ENCODE measurements at regions not wholly inside any gene's neighbourhood (a gene's known extent, or its start where the extent isn't known, plus 50 kb on each side); places are given as distances from the start of the nearest gene placed in this dataset.

DNA sequence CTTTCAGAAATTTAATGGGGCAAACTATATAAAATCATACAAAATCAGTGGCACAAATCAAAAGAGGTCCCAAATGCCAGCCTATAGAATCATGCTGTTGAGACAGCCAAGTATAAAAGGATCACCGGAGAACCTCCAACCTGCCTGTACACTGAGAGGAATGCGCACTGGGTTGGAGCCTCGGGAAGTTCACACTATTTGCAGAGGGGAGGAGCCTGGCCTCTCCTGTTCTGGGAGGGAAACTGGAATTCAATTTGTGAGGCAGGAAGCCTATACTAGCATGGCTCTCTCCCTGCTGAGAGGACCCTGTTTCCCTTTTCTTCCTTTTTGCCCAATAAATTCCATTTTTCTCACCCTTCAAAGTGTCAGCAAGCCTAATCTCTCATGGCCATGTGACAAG is 406.0 kb downstream of the HINT1 start:
- Histone ChIP-seq H2AFZ (ENCODE audit: low read depth, low read length, poor library complexity, severe bottlenecking) (no peak overlapping the region), H3K9me2 (ENCODE audit: insufficient read depth) (no peaks in the 10 kb centered on the region), H3K4me1 (ENCODE audit: control insufficient read depth in 1 of 2, insufficient read depth in 2 of 2, low read length in 2 of 2) (no peaks in the 10 kb centered on the region), H3K27ac (ENCODE audit: low read depth, low read length) (no peak overlapping the region), H3K4me2 (ENCODE audit: low read length) (no peak overlapping the region), H3K9me3 (ENCODE audit: control insufficient read depth in 1 of 2, insufficient read depth in 1 of 2, low read depth in 1 of 2, low read length in 2 of 2) (no peaks in the 10 kb centered on the region), H3K9ac (ENCODE audit: low read length) (no peak overlapping the region), H3K4me3 (replicated peaks in 1 of 2; ENCODE audit: low read depth in 1 of 2, low read length in 2 of 2) (no peak overlapping the region), H3K27me3 (ENCODE audit: insufficient read depth, low read length) (no peaks in the 10 kb centered on the region), H3K79me2 (ENCODE audit: insufficient read depth, low read length) (no peaks in the 10 kb centered on the region), H3K36me3 (ENCODE audit: control insufficient read depth in 1 of 2, insufficient read depth in 2 of 2, low read length in 2 of 2) (no peaks in the 10 kb centered on the region), H4K20me1 (ENCODE audit: insufficient read depth) (no peaks in the 10 kb centered on the region)
- DNase-seq (ENCODE audit: low read depth, low spot score) (no peak), ATAC-seq (0 out of 2 replicates have a peak, but pooled peaks have one; percentile 34)
- intact Hi-C loops (cut with micrococcal nuclease), result no loop called here
- TF ChIP-seq TCF7L2 (IDR thresholded peaks at IDR 0.05; ENCODE audit: borderline replicate concordance, extremely low read depth, insufficient read depth, insufficient read length) (no peak), RAD21 (IDR thresholded peaks at IDR 0.05; ENCODE audit: low read depth) (no peak), JUND (IDR thresholded peaks at IDR 0.05) (no peak), ZBTB33 (IDR thresholded peaks at IDR 0.05; ENCODE audit: extremely low read depth, insufficient replicate concordance, low read length) (no peak), POLR2A (IDR thresholded peaks at IDR 0.05; ENCODE audit: borderline replicate concordance, extremely low read depth, insufficient read depth, insufficient read length) (no peak), POLR2AphosphoS5 (IDR thresholded peaks at IDR 0.05; ENCODE audit: low read depth, low read length) (no peak), CEBPB (IDR thresholded peaks at IDR 0.05; ENCODE audit: low read depth) (no peak), SIN3A (IDR thresholded peaks at IDR 0.05; ENCODE audit: low read depth) (no peak), EGR1 (IDR thresholded peaks at IDR 0.05; ENCODE audit: low read depth) (no peak), SRF (IDR thresholded peaks at IDR 0.05; ENCODE audit: low read depth) (no peak), REST (IDR thresholded peaks at IDR 0.05; ENCODE audit: low read depth) (no peak), ELF1 (IDR thresholded peaks at IDR 0.05; ENCODE audit: borderline replicate concordance, low read depth) (no peak), EZH2 (IDR thresholded peaks at IDR 0.05) (no peak), ZNF274 (IDR thresholded peaks at IDR 0.05; ENCODE audit: low read depth, low read length) (no peak), FOSL1 (IDR thresholded peaks at IDR 0.05; ENCODE audit: low read depth) (no peak), YY1 (IDR thresholded peaks at IDR 0.05; ENCODE audit: extremely low read depth, insufficient replicate concordance, low read depth, low read length) (no peak), EZH2phosphoT487 (IDR thresholded peaks at IDR 0.05; ENCODE audit: borderline replicate concordance) (no peak), SP1 (IDR thresholded peaks at IDR 0.05; ENCODE audit: low read depth) (no peak)
- TF ChIP-seq, protein P1, sequence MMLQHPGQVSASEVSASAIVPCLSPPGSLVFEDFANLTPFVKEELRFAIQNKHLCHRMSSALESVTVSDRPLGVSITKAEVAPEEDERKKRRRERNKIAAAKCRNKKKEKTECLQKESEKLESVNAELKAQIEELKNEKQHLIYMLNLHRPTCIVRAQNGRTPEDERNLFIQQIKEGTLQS (IDR thresholded peaks at IDR 0.05), result no peak
- TF ChIP-seq, protein P2, sequence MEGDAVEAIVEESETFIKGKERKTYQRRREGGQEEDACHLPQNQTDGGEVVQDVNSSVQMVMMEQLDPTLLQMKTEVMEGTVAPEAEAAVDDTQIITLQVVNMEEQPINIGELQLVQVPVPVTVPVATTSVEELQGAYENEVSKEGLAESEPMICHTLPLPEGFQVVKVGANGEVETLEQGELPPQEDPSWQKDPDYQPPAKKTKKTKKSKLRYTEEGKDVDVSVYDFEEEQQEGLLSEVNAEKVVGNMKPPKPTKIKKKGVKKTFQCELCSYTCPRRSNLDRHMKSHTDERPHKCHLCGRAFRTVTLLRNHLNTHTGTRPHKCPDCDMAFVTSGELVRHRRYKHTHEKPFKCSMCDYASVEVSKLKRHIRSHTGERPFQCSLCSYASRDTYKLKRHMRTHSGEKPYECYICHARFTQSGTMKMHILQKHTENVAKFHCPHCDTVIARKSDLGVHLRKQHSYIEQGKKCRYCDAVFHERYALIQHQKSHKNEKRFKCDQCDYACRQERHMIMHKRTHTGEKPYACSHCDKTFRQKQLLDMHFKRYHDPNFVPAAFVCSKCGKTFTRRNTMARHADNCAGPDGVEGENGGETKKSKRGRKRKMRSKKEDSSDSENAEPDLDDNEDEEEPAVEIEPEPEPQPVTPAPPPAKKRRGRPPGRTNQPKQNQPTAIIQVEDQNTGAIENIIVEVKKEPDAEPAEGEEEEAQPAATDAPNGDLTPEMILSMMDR (IDR thresholded peaks at IDR 0.05 in 2 of 3, conservative IDR thresholded peaks at IDR 0.05 in 1 of 3; ENCODE audit: borderline replicate concordance in 1 of 3, insufficient read depth in 1 of 3, low read depth in 2 of 3, low read length in 2 of 3), result no peak
- no TSS peak for BruUV-seq (replicated peaks)
- POLR2A ChIA-PET, result no interaction called here
- CTCF ChIA-PET, result no interaction called here
- RAD21 ChIA-PET (ENCODE audit: low non-redundant PET in 1 of 2, low total read pairs in 2 of 2, uncharacterized antibody in 2 of 2, unreplicated experiment in 2 of 2), result no interaction called here

Data from HCT116 (cell line).